ENCODE measurements at regions not wholly inside any gene's neighbourhood (a gene's known extent, or its start where the extent isn't known, plus 50 kb on each side); places are given as distances from the start of the nearest gene placed in this dataset.

GRCh38 chr12:115464111-115464581 is 780.2 kb upstream of the TBX3 start:
- Histone ChIP-seq H3K27ac (no peak overlapping the region), H3K27me3 (no peaks in the 10 kb centered on the region), H3K36me3 (no peaks in the 10 kb centered on the region), H3K4me3 (replicated peaks in 1 of 3) (no peak overlapping the region), H3K4me1 (no peaks in the 10 kb centered on the region), H3K9me3 (no peaks in the 10 kb centered on the region)
- TF ChIP-seq POLR2A (IDR thresholded peaks at IDR 0.05) = no peak
- no peak for TF ChIP-seq CTCF (IDR thresholded peaks at IDR 0.05)
- intact Hi-C loops (cut with DNase I) = no loop called here
- no peak for DNase-seq
- WGBS, 2 donors = 74 to 79% methylated on average over 9 of the region's 9 CpGs

GRCh38 chr12:115461401-115461800 is 777.4 kb upstream of the TBX3 start:
- DNase-seq = no peak
- no peaks in the 10 kb centered on the region for H3K36me3 ChIP-seq
- no peak overlapping the region for H3K27ac ChIP-seq
- TF ChIP-seq CTCF (IDR thresholded peaks at IDR 0.05) (no peak), POLR2A (IDR thresholded peaks at IDR 0.05) (no peak)
- no peaks in the 10 kb centered on the region for H3K9me3 ChIP-seq
- H3K27me3 ChIP-seq = no peaks in the 10 kb centered on the region
- intact Hi-C loops (cut with DNase I) = no loop called here
- H3K4me3 ChIP-seq (replicated peaks in 1 of 3) = no peak overlapping the region
- H3K4me1 ChIP-seq = no peaks in the 10 kb centered on the region

- no peak for TF ChIP-seq POLR2A (IDR thresholded peaks at IDR 0.05)
- no peak for TF ChIP-seq CTCF (IDR thresholded peaks at IDR 0.05)
- DNase-seq = no peak
- Histone ChIP-seq H3K4me1 (no peaks in the 10 kb centered on the region), H3K9me3 (no peaks in the 10 kb centered on the region), H3K4me3 (replicated peaks in 1 of 3) (no peak overlapping the region), H3K36me3 (no peaks in the 10 kb centered on the region), H3K27me3 (no peaks in the 10 kb centered on the region), H3K27ac (no peak overlapping the region)
- intact Hi-C loops (cut with DNase I) = no loop called here
- 89 to 93% methylated on average over 3 of the region's 3 CpGs for WGBS, 2 donors
Observed at GRCh38 chr12:115457798-115458197, 773.8 kb upstream of the TBX3 start.

- Histone ChIP-seq H3K4me1 (no peaks in the 10 kb centered on the region), H3K27me3 (no peaks in the 10 kb centered on the region), H3K4me3 (replicated peaks in 1 of 3) (no peak overlapping the region), H3K36me3 (no peaks in the 10 kb centered on the region), H3K9me3 (no peaks in the 10 kb centered on the region), H3K27ac (no peak overlapping the region)
- DNase-seq = no peak
- TF ChIP-seq POLR2A (IDR thresholded peaks at IDR 0.05) (no peak), CTCF (IDR thresholded peaks at IDR 0.05) (no peak)
- 89% methylated on average over 8 of the region's 8 CpGs for WGBS, 2 donors
- intact Hi-C loops (cut with DNase I) = no loop called here
Observed at GRCh38 chr12:115456946-115457689, 773.1 kb upstream of the TBX3 start.

GRCh38 chr12:115455268-115455681 is 771.3 kb upstream of the TBX3 start:
- no peak overlapping the region for H3K27ac ChIP-seq
- H3K27me3 ChIP-seq = no peaks in the 10 kb centered on the region
- 81 to 87% methylated on average over 8 of the region's 8 CpGs for whole genome bisulfite sequencing, 2 donors
- no peaks in the 10 kb centered on the region for H3K9me3 ChIP-seq
- no peaks in the 10 kb centered on the region for H3K36me3 ChIP-seq
- H3K4me1 ChIP-seq = peaks cover 0 to 5% of the 10 kb centered on the region in 2 donors
- no peak overlapping the region for H3K4me3 ChIP-seq (replicated peaks in 1 of 3)
- no peak for DNase-seq
- intact Hi-C loops (cut with DNase I) = no loop called here
- TF ChIP-seq POLR2A (IDR thresholded peaks at IDR 0.05) (no peak), CTCF (IDR thresholded peaks at IDR 0.05) (no peak)

Measured in thyroid gland (tissue), 4 donors.